Endodermal cell (in vitro differentiated cells): ENCODE measurements at regions not wholly inside any gene's neighbourhood (a gene's known extent, or its start where the extent isn't known, plus 50 kb on each side); places are given as distances from the start of the nearest gene placed in this dataset.

Experiments
- DNase-seq: peaks from one replicate; pipeline ENCODE4 v3.0.0-alpha.2; 2017
- H3K27ac ChIP-seq: 2 replicates; pipeline ENCODE4 v1.5.1; 2013; ENCODE audit warnings: mild to moderate bottlenecking, low read depth, low read length, moderate library complexity
- H3K27me3 ChIP-seq: 2 replicates; pipeline ENCODE4 v1.6.1; 2013; ENCODE audit warnings: mild to moderate bottlenecking, low read length, moderate library complexity; ENCODE audit not compliant: insufficient read depth, control insufficient read depth, poor library complexity, severe bottlenecking
- H3K36me3 ChIP-seq: 2 replicates; pipeline ENCODE4 v1.7.0; 2013; ENCODE audit warnings: mild to moderate bottlenecking, low read length, moderate library complexity; ENCODE audit not compliant: control insufficient read depth, insufficient read depth
- H3K4me1 ChIP-seq: one replicate; pipeline ENCODE4 v1.7.0; 2013; ENCODE audit warnings: low read length; ENCODE audit not compliant: control insufficient read depth, insufficient read depth
- H3K4me3 ChIP-seq: 2 replicates; pipeline ENCODE4 v1.5.1; 2013; ENCODE audit warnings: mild to moderate bottlenecking, low read length, moderate library complexity
- H3K9ac ChIP-seq: 2 replicates; pipeline ENCODE4 v1.6.1; 2013; ENCODE audit warnings: mild to moderate bottlenecking, low read length, moderate library complexity; ENCODE audit not compliant: poor library complexity, severe bottlenecking; ENCODE audit errors: extremely low read depth
- H3K9me3 ChIP-seq: 2 replicates; pipeline ENCODE4 v1.6.1; 2013; ENCODE audit warnings: mild to moderate bottlenecking, low read length, moderate library complexity; ENCODE audit not compliant: control insufficient read depth
- H3K27ac Mint-ChIP-seq: 2 replicates; pipeline ENCODE4 v1.8.0; 2020; ENCODE audit warnings: mixed read lengths
- H3K27me3 Mint-ChIP-seq: 2 replicates; pipeline ENCODE4 v1.8.0; 2021; ENCODE audit warnings: mild to moderate bottlenecking, mixed read lengths; ENCODE audit not compliant: insufficient read depth
- H3K36me3 Mint-ChIP-seq: 2 replicates; pipeline ENCODE4 v1.8.0; 2020; ENCODE audit warnings: low read depth, mixed read lengths
- H3K4me1 Mint-ChIP-seq: 2 replicates; pipeline ENCODE4 v1.8.0; 2020; ENCODE audit warnings: mixed read lengths
- H3K4me3 Mint-ChIP-seq: 2 replicates; pipeline ENCODE4 v1.8.0; 2020; ENCODE audit warnings: mild to moderate bottlenecking, moderate library complexity, mixed read lengths
- H3K9me3 Mint-ChIP-seq: 2 replicates; pipeline ENCODE4 v1.8.0; 2020; ENCODE audit warnings: mild to moderate bottlenecking, mixed read lengths
- WGBS, 2 experiments: methylation state at CpG; one replicate each; pipeline versions ENCODE4 v1.1.5 to v1.1.7; 2013; ENCODE audit warnings: missing lambda C conversion rate in 2 of 2, mixed read lengths in 1 of 2; ENCODE audit not compliant: insufficient coverage in 1 of 2, insufficient read length in 1 of 2; 5-methylcytosine and 5-hydroxymethylcytosine counted together
- TF ChIP-seq, protein P1 (sequence below): fragments of 200-600 bp; sonication (generic); conservative IDR thresholded peaks from 2 replicates; pipeline ENCODE4 v1.5.0; 2021; ENCODE audit warnings: antibody characterized with exemption, mild to moderate bottlenecking

GRCh38 chr4:56086561-56086960, 137.8 kb downstream of the CEP135 start:
- Mint-ChIP-seq H3K36me3 (peaks cover 2% of the 10 kb centered on the region), H3K27me3 (no peaks in the 10 kb centered on the region), H3K9me3 (no peaks in the 10 kb centered on the region), H3K27ac (no peak overlapping the region), H3K4me3 (no peak overlapping the region), H3K4me1 (peaks cover 12% of the 10 kb centered on the region)
- no peak overlapping the region for H3K27ac ChIP-seq
- 92 to 100% methylated on average over 1 to 7 of the region's 7 CpGs for WGBS, 2 experiments
- TF ChIP-seq, protein P1, sequence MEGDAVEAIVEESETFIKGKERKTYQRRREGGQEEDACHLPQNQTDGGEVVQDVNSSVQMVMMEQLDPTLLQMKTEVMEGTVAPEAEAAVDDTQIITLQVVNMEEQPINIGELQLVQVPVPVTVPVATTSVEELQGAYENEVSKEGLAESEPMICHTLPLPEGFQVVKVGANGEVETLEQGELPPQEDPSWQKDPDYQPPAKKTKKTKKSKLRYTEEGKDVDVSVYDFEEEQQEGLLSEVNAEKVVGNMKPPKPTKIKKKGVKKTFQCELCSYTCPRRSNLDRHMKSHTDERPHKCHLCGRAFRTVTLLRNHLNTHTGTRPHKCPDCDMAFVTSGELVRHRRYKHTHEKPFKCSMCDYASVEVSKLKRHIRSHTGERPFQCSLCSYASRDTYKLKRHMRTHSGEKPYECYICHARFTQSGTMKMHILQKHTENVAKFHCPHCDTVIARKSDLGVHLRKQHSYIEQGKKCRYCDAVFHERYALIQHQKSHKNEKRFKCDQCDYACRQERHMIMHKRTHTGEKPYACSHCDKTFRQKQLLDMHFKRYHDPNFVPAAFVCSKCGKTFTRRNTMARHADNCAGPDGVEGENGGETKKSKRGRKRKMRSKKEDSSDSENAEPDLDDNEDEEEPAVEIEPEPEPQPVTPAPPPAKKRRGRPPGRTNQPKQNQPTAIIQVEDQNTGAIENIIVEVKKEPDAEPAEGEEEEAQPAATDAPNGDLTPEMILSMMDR = no peak
- H3K9me3 ChIP-seq = no peaks in the 10 kb centered on the region
- H3K4me3 ChIP-seq = no peak overlapping the region
- no peak overlapping the region for H3K9ac ChIP-seq
- no peak for DNase-seq
- no peaks in the 10 kb centered on the region for H3K36me3 ChIP-seq
- H3K27me3 ChIP-seq = no peaks in the 10 kb centered on the region
- H3K4me1 ChIP-seq = peaks cover 5% of the 10 kb centered on the region

GRCh38 chr4:56086073-56086541, 137.4 kb downstream of the CEP135 start:
- H3K27me3 Mint-ChIP-seq = no peaks in the 10 kb centered on the region
- TF ChIP-seq, protein P1 = no peak
- no peaks in the 10 kb centered on the region for H3K9me3 Mint-ChIP-seq
- Histone ChIP-seq H3K27me3 (no peaks in the 10 kb centered on the region), H3K27ac (peak overlapping the region; percentile 24), H3K9ac (no peak overlapping the region), H3K9me3 (no peaks in the 10 kb centered on the region), H3K4me1 (peaks cover 5% of the 10 kb centered on the region), H3K4me3 (no peak overlapping the region), H3K36me3 (no peaks in the 10 kb centered on the region)
- H3K36me3 Mint-ChIP-seq = peaks cover 2% of the 10 kb centered on the region
- H3K4me1 Mint-ChIP-seq = peaks cover 12% of the 10 kb centered on the region
- 53 to 66% methylated on average over 2 to 3 of the region's 3 CpGs for WGBS, 2 experiments
- DNase-seq = peak; percentile 63
- no peak overlapping the region for H3K4me3 Mint-ChIP-seq
- H3K27ac Mint-ChIP-seq = no peak overlapping the region

DNA sequence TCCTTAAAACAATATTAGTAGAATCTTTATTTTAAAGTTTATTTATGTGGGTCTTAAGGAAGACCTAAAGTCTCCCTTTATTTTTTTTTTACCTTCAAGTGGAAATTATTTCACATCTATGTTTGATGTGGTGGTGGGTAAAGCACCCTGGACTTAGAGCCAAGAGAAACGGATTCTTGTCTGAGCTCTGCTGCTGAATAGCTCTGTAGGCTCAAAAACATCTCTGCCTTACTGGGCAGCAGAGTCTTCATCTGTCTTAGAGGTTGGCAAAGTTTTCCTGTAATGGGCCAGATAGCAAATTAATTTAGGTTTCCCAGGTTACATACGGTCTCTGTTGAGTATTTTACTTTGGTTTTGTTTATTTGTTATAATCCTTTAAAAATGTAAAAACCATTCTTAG, 136.5 kb downstream of the CEP135 start:
- Histone ChIP-seq H3K9me3 (no peaks in the 10 kb centered on the region), H3K4me1 (peaks cover 5% of the 10 kb centered on the region), H3K27me3 (no peaks in the 10 kb centered on the region), H3K4me3 (no peak overlapping the region), H3K36me3 (no peaks in the 10 kb centered on the region), H3K9ac (no peak overlapping the region), H3K27ac (no peak overlapping the region)
- Mint-ChIP-seq H3K27me3 (no peaks in the 10 kb centered on the region), H3K4me3 (no peak overlapping the region), H3K36me3 (no peaks in the 10 kb centered on the region), H3K9me3 (no peaks in the 10 kb centered on the region), H3K27ac (no peak overlapping the region), H3K4me1 (peaks cover 12% of the 10 kb centered on the region)
- WGBS, 2 experiments = 75 to 80% methylated on average over 2 of the region's 2 CpGs
- TF ChIP-seq, protein P1 = no peak
- no peak for DNase-seq
